Cardiac muscle cell (in vitro differentiated cells and primary cell): ENCODE measurements at regions not wholly inside any gene's neighbourhood (a gene's known extent, or its start where the extent isn't known, plus 50 kb on each side); places are given as distances from the start of the nearest gene placed in this dataset.
"Not testable (repeated sequence)": the region's sequence is repeated elsewhere in the genome, so short reads cannot be mapped to it uniquely, and the experiment has no call there.

ENCODE experiments used
- DNase-seq, 2 donors: peaks; one replicate each; pipeline versions ENCODE4 v3.0.0 to v3.0.0-alpha.2; 2010 to 2017; ENCODE audit warnings: low read depth in 1 of 2, low spot score in 1 of 2
- H3K27ac ChIP-seq: fragments of 200-600 bp; sonication (generic); 2 replicates; pipeline ENCODE4 v1.5.1; 2016
- H3K27me3 ChIP-seq: fragments of 200-600 bp; sonication (generic); 2 replicates; pipeline ENCODE4 v1.6.0; 2016; ENCODE audit warnings: control low read depth
- H3K36me3 ChIP-seq: fragments of 200-600 bp; sonication (generic); 2 replicates; pipeline ENCODE4 v1.5.1; 2016; ENCODE audit warnings: control low read depth
- H3K4me1 ChIP-seq: fragments of 200-600 bp; sonication (generic); 2 replicates; pipeline ENCODE4 v1.8.1; 2017; ENCODE audit warnings: low read depth, mild to moderate bottlenecking, mixed run types
- H3K4me3 ChIP-seq: fragments of 200-600 bp; sonication (generic); 2 replicates; pipeline ENCODE4 v1.5.1; 2016; ENCODE audit warnings: mild to moderate bottlenecking
- H3K9me3 ChIP-seq: fragments of 200-600 bp; sonication (generic); 2 replicates; pipeline ENCODE4 v1.5.1; 2017; ENCODE audit warnings: low read depth, mild to moderate bottlenecking, control low read depth
- TF ChIP-seq, protein P1 (sequence below): IDR thresholded peaks from 2 replicates; pipeline ENCODE4 v1.5.1; 2012; ENCODE audit warnings: low read depth, mild to moderate bottlenecking, low read length

DNA sequence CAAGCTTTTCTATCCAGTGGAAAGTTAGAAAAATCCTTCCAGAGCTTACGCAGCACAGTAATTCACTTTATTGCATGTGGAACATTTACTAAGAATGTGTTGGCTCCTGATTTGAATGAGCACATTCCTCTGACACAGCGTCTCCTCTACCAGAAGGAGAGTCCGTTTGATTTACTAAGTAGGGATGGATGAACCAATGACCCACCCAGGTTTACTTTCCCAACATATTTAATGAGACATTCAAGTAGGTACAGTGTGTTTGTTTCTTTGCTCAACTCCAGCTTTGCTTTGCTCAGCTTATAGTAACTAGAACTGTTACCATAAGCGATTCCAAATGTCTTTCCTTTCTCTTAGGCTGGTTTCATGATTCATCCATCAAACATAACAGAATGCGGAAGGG, 161.7 kb downstream of the SMARCA1 start:
- Histone ChIP-seq H3K27me3 (no peaks in the 10 kb centered on the region), H3K27ac (no peak overlapping the region), H3K9me3 (peaks cover 3% of the 10 kb centered on the region), H3K36me3 (no peaks in the 10 kb centered on the region), H3K4me3 (no peak overlapping the region), H3K4me1 (no peaks in the 10 kb centered on the region)
- TF ChIP-seq, protein P1, sequence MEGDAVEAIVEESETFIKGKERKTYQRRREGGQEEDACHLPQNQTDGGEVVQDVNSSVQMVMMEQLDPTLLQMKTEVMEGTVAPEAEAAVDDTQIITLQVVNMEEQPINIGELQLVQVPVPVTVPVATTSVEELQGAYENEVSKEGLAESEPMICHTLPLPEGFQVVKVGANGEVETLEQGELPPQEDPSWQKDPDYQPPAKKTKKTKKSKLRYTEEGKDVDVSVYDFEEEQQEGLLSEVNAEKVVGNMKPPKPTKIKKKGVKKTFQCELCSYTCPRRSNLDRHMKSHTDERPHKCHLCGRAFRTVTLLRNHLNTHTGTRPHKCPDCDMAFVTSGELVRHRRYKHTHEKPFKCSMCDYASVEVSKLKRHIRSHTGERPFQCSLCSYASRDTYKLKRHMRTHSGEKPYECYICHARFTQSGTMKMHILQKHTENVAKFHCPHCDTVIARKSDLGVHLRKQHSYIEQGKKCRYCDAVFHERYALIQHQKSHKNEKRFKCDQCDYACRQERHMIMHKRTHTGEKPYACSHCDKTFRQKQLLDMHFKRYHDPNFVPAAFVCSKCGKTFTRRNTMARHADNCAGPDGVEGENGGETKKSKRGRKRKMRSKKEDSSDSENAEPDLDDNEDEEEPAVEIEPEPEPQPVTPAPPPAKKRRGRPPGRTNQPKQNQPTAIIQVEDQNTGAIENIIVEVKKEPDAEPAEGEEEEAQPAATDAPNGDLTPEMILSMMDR, result no peak
- DNase-seq, result no peak

DNA sequence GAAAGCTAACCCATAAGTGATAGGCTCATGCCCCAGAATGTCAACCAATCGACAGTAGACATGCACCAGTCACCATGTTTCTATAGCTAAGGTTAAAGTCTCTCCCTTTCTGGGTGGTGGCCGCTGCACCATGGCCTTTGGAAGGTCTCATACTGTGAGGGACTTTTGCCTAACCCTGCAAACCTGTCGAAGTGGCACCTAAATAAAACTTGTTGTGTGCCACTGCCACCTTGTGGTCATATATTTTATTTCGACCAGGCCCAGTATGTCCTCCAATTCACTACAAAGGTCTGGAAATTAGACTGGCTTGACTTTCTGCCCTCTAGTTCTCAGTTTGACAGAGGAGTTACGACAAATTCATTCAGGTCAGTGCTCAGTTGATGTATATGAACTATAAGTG, 163.1 kb downstream of the SMARCA1 start:
- H3K9me3 ChIP-seq, result peaks cover 3% of the 10 kb centered on the region
- DNase-seq, result peak; percentile 43 to 61
- H3K4me1 ChIP-seq, result no peaks in the 10 kb centered on the region
- no peak overlapping the region for H3K4me3 ChIP-seq
- no peaks in the 10 kb centered on the region for H3K27me3 ChIP-seq
- H3K27ac ChIP-seq, result no peak overlapping the region
- H3K36me3 ChIP-seq, result no peaks in the 10 kb centered on the region
- TF ChIP-seq, protein P1, result peak; percentile 35

DNA sequence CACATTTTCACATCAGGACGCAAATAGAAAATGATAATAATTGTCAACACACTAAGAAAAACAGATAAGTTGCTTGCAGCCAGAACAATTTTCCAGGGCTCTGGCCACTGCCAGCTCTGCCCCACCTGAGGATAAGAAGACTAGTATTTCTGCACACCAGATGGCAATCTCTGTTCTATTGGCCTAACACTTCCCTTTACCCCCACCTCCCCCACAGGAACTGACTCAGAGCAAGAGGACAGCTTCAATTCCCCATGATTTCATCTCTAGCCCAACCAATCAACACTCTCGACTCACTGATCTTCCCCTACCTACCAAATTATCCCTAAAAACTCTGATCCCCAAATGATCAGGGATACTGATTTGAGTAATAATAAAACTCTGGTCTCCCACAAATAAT, 164.0 kb downstream of the SMARCA1 start:
- Histone ChIP-seq H3K4me3 (no peak overlapping the region), H3K9me3 (peaks cover 3% of the 10 kb centered on the region), H3K27me3 (no peaks in the 10 kb centered on the region), H3K4me1 (no peaks in the 10 kb centered on the region), H3K27ac (no peak overlapping the region), H3K36me3 (no peaks in the 10 kb centered on the region)
- TF ChIP-seq, protein P1, result no peak
- DNase-seq, result peak in 1 of 2 donors; percentile 2

DNA sequence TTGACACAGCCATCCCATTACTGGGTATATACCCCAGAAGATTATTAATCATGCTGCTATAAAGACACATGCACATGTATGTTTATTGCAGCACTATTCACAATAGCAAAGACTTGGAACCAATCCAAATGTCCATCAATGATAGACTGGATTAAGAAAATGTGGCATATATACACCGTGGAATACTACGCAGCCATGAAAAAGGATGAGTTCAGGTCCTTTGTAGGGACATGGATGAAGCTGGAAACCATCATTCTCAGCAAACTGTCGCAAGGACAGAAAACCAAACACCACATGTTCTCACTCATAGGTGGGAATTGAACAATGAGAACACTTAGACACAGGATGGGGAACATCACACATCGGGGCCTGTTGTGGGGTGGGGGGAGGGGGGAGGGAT, 165.9 kb downstream of the SMARCA1 start:
- H3K4me1 ChIP-seq, H3K4me3 ChIP-seq, H3K27ac ChIP-seq, H3K36me3 ChIP-seq, H3K9me3 ChIP-seq, DNase-seq, H3K27me3 ChIP-seq: not testable (repeated sequence)

DNA sequence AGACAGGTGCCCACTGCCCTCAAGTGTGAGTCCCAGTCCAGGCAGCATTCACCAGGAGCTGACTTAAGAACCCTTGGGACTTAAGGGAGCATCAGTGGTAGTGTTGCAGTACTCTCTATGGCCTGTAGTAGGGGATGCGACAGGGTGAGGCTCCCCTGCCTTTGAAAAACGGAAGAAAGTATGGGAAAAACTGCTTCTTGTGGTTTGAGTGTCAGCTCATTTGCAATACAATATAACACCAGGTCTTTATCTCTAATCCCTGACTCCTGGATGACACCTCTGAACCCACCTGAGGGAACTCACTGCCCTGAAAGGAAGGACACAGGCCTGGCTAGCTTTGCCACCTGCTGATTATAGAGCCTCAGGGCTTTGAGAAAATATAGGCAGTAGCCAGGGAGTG, 176.0 kb downstream of the SMARCA1 start:
- no peaks in the 10 kb centered on the region for H3K4me1 ChIP-seq
- no peak overlapping the region for H3K27ac ChIP-seq
- H3K36me3 ChIP-seq, result no peaks in the 10 kb centered on the region
- DNase-seq, result no peak
- TF ChIP-seq, protein P1, result no peak
- no peaks in the 10 kb centered on the region for H3K27me3 ChIP-seq
- no peaks in the 10 kb centered on the region for H3K9me3 ChIP-seq
- H3K4me3 ChIP-seq, result no peak overlapping the region

DNA sequence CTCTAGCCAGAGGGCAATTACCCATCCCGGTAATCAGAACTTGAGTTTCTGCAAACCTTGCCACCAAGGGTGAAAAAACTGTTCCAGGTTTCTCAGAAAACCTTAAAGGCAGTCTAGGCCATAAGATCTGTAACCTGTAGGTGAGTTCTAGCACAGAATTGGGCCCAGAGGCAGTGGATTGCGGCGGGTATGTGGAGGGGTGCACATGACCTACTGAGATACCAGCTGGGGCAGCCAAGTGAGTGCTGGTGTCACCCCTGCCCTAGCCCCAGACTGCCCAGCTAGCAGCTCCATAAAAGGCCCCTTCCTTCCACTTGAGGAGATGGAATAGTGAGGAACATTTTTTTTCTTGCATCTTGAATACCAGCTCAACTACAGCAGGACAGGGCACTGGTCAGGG, 176.7 kb downstream of the SMARCA1 start:
- Histone ChIP-seq H3K36me3 (no peaks in the 10 kb centered on the region), H3K27me3 (no peaks in the 10 kb centered on the region), H3K4me1 (no peaks in the 10 kb centered on the region), H3K4me3 (no peak overlapping the region), H3K9me3 (no peaks in the 10 kb centered on the region), H3K27ac (no peak overlapping the region)
- DNase-seq, result no peak
- TF ChIP-seq, protein P1, result no peak

DNA sequence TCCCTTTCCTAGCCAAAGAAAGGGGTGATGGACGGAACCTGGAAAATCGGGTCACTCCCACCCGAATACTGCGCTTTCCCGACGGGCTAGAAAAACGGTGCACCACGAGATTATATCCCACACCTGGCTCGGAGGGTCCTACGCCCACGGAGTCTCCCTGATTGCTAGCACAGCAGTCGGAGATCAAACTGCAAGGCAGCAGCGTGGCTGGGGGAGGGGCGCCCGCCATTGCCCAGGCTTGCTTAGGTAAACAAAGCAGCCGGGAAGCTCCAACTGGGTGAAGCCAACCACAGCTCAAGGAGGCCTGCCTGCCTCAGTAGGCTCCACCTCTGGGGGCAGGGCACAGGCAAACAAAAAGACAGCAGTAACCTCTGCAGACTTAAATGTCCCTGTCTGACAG, 186.0 kb downstream of the SMARCA1 start:
- H3K4me3 ChIP-seq, H3K9me3 ChIP-seq, H3K36me3 ChIP-seq, H3K27ac ChIP-seq, H3K4me1 ChIP-seq, H3K27me3 ChIP-seq: not testable (repeated sequence)
- DNase-seq, result peak in 1 of 2 donors; percentile 7
